ENCODE measurements at regions not wholly inside any gene's neighbourhood (a gene's known extent, or its start where the extent isn't known, plus 50 kb on each side); places are given as distances from the start of the nearest gene placed in this dataset.

GRCh38 chr12:42960087-42960527, 370.6 kb upstream of the PRICKLE1 start:
- no peaks in the 10 kb centered on the region for H3K27me3 Mint-ChIP-seq
- no peaks in the 10 kb centered on the region for H3K4me1 Mint-ChIP-seq
- no peaks in the 10 kb centered on the region for H3K36me3 Mint-ChIP-seq (ENCODE audit: low read depth)
- no peak for ATAC-seq (replicated peaks)
- H3K4me3 Mint-ChIP-seq, result no peak overlapping the region
- no peaks in the 10 kb centered on the region for H3K9me3 Mint-ChIP-seq
- H3K27ac Mint-ChIP-seq, result no peak overlapping the region

DNA sequence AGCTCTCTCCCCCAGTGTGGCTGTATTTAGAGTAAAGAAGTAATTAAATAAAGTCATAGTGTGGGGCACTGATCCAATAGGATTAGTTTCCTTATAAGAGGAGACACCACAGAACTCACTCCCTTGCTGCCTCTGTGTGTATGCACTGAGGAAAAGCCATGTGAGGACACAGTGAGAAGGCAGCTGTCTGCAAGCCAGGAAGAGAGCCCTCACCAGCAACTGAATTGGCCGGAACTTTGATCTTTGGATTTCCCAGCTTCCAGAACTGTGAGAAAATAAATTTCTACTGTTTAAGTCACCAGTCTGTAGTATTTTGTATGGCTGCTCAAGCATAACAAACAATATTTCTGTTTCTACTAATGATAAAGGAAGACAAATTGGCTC, 368.7 kb upstream of the PRICKLE1 start:
- Mint-ChIP-seq H3K9me3 (no peaks in the 10 kb centered on the region), H3K4me1 (no peaks in the 10 kb centered on the region), H3K36me3 (ENCODE audit: low read depth) (no peaks in the 10 kb centered on the region), H3K4me3 (no peak overlapping the region), H3K27me3 (no peaks in the 10 kb centered on the region), H3K27ac (no peak overlapping the region)
- ATAC-seq (replicated peaks), result no peak

DNA sequence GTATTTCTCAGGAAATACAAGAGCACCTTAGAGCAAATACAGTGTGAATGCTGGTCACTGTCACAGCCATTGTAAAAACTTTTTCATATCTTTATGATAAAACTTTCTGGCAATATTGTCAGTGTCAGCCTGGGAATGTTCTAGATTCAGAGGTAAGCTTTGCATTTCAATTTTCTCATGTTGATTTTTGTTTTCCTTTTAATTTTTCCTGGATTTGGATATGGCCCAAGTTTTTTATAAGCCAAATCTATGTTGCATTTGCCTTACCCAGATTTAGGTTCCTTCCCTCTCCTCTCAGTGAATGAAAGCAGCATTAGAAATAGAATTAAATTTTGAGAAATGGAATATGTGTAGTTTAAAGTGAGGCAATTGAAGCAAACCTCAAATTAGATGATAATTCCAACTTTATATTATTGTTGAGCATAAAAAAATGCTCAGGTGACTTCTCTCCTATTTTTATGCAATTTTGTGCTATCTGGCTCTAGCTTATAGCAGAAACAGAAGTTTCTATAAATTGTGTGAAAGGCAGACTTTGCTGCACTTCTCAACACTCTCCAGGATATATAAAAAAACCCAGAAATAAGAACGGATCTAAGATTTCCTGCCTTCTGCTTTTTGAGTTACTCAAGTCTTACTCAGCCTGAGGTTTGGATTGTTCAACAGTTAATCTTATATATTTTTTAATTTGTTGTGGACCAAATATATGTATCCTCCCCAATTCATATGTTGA, 368.2 kb upstream of the PRICKLE1 start:
- no peaks in the 10 kb centered on the region for H3K9me3 Mint-ChIP-seq
- H3K36me3 Mint-ChIP-seq (ENCODE audit: low read depth), result no peaks in the 10 kb centered on the region
- H3K4me1 Mint-ChIP-seq, result no peaks in the 10 kb centered on the region
- H3K27me3 Mint-ChIP-seq, result no peaks in the 10 kb centered on the region
- ATAC-seq (replicated peaks), result no peak
- H3K4me3 Mint-ChIP-seq, result no peak overlapping the region
- H3K27ac Mint-ChIP-seq, result no peak overlapping the region

DNA sequence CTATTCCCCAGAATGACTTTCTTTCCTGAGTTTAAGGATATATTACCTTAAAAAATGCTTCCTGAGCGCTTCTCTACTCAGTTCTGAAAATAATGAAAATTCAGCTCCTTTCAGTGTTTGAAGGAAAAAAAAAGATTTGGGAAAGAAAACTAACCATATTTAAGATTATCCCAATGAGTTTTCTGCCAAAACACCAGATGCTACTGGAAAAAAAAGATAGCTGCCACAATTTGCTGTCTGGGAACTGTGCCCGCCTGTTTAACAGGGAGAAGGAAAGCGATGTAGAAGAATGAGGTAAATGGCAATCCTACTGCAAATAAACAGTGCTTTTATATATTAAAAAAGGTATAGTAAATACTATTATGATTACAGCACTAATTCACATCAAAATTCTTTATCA, 367.6 kb upstream of the PRICKLE1 start:
- no peaks in the 10 kb centered on the region for H3K36me3 Mint-ChIP-seq (ENCODE audit: low read depth)
- H3K27ac Mint-ChIP-seq, result no peak overlapping the region
- H3K4me1 Mint-ChIP-seq, result no peaks in the 10 kb centered on the region
- no peak for ATAC-seq (replicated peaks)
- H3K9me3 Mint-ChIP-seq, result peaks cover under 1% of the 10 kb centered on the region
- H3K4me3 Mint-ChIP-seq, result no peak overlapping the region
- H3K27me3 Mint-ChIP-seq, result no peaks in the 10 kb centered on the region

DNA sequence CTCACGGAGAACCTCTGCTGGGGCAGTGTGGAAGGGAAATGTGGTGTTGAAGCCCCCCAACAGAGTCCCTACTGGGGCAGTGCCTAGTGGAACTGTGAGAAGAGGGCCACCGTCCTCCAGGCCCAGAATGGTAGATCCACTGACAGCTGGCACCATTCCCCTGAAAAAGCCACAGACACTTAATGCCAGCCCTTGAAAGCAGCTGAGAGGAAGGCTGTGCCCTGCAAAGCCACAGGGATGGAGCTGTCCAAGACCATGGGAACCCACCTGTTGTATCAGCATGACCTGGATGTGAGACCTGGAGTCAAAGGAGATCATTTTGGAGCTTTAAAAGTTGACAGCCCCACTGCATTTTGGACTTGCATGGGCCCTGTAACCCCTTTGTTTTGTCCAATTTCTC, 363.5 kb upstream of the PRICKLE1 start:
- no peaks in the 10 kb centered on the region for H3K4me1 Mint-ChIP-seq
- no peaks in the 10 kb centered on the region for H3K36me3 Mint-ChIP-seq (ENCODE audit: low read depth)
- no peaks in the 10 kb centered on the region for H3K27me3 Mint-ChIP-seq
- no peak overlapping the region for H3K27ac Mint-ChIP-seq
- no peak overlapping the region for H3K4me3 Mint-ChIP-seq
- H3K9me3 Mint-ChIP-seq, result peaks cover 9% of the 10 kb centered on the region
- no peak for ATAC-seq (replicated peaks)

- ATAC-seq (replicated peaks), result no peak
- Mint-ChIP-seq H3K27ac (no peak overlapping the region), H3K4me3 (no peak overlapping the region), H3K4me1 (no peaks in the 10 kb centered on the region), H3K36me3 (ENCODE audit: low read depth) (no peaks in the 10 kb centered on the region), H3K9me3 (peaks cover 17% of the 10 kb centered on the region), H3K27me3 (no peaks in the 10 kb centered on the region)
Observed at GRCh38 chr12:42946871-42947381, 357.4 kb upstream of the PRICKLE1 start.

DNA sequence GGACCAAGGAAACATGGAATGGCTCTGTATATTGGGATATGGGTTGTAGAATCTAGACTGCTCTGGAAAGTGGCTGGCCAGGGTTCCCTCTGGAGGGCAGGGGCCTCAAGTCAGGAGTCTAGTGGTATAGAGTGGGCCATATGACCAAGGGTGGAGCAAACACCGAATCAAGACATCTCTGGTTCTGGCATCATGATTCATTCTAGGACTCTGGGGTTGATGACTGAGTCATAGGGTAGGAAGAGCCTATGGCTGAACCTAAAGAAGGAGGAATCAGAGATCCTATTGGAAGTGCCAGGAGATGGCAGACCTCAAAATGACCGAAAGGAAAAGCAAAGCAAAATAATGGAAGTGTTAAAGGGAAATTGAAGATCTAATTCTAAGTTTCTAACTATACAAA, 356.4 kb upstream of the PRICKLE1 start:
- no peak overlapping the region for H3K4me3 Mint-ChIP-seq
- no peaks in the 10 kb centered on the region for H3K36me3 Mint-ChIP-seq (ENCODE audit: low read depth)
- H3K9me3 Mint-ChIP-seq, result peaks cover 19% of the 10 kb centered on the region
- no peaks in the 10 kb centered on the region for H3K27me3 Mint-ChIP-seq
- no peak for ATAC-seq (replicated peaks)
- H3K27ac Mint-ChIP-seq, result no peak overlapping the region
- H3K4me1 Mint-ChIP-seq, result no peaks in the 10 kb centered on the region

DNA sequence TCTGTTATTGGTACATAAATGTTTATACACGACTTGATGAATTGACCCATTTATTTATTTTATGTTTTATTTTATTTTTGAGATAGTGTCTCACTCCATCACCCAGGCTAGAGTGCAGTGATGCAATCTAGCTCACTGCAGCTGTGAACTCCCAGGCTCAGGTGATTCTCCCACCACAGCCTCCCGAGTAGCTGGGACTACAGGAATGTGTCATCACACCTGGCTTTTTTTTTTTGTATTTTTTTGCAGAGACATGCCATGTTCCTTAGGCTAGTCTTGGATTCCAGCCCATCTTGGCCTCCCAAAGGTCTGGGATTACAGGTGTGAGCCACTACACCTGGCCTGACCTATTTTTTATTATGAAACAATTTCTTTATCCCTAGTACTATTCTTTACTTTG, 355.0 kb upstream of the PRICKLE1 start:
- Mint-ChIP-seq H3K27ac (no peak overlapping the region), H3K9me3 (peaks cover 23% of the 10 kb centered on the region), H3K4me1 (no peaks in the 10 kb centered on the region), H3K36me3 (ENCODE audit: low read depth) (no peaks in the 10 kb centered on the region), H3K4me3 (no peak overlapping the region), H3K27me3 (no peaks in the 10 kb centered on the region)
- ATAC-seq (replicated peaks), result no peak

DNA sequence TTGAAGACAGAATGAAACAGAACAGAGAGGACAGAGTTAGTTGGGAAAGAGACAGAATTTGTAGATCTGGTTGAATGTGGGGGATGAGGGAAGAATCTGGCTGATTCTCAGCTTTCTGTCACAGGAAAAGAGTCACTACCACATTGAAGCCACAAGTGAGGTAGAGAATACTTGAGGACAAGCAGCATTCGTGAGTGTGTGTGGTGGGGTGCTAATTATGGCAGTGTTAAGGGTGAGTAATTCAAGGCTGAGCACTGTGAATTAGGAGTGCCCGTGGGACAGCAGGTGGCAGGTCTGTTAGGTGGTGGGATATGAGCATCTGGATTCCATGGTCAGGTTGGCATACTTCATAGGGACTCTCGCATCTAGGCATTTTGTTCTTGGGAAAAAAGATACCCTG, 347.4 kb upstream of the PRICKLE1 start:
- Mint-ChIP-seq H3K4me3 (no peak overlapping the region), H3K4me1 (no peaks in the 10 kb centered on the region)
- ATAC-seq (replicated peaks), result no peak

GRCh38 chr12:42936260-42936659, 346.7 kb upstream of the PRICKLE1 start:
- Mint-ChIP-seq H3K4me3 (no peak overlapping the region), H3K36me3 (ENCODE audit: low read depth) (no peaks in the 10 kb centered on the region), H3K4me1 (no peaks in the 10 kb centered on the region), H3K27me3 (no peaks in the 10 kb centered on the region), H3K9me3 (peaks cover 20% of the 10 kb centered on the region), H3K27ac (no peak overlapping the region)
- no peak for ATAC-seq (replicated peaks)

More for the DNA sequence above, 347.4 kb upstream of the PRICKLE1 start:
- Mint-ChIP-seq H3K36me3 (ENCODE audit: low read depth) (no peaks in the 10 kb centered on the region), H3K27me3 (no peaks in the 10 kb centered on the region), H3K27ac (no peak overlapping the region), H3K9me3 (peaks cover 25% of the 10 kb centered on the region)

DNA sequence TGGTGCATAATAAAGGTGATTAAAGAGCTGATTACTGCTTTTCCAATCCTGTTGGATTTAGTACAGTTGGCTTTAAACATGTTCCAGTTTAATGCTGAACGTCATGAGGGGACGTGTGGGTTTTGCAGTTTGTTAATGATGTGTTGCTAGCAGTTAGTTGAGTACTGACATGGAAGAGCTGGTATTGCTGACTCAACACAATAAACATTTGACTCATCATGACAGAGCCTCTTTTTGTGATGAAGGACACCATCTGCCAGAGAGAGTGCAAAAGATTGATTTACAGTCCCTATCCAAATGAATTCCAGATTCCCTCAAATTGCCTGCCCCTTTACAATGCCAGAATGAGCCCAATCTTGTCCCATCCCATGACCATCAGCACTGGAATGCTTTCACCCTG, 346.2 kb upstream of the PRICKLE1 start:
- H3K4me3 Mint-ChIP-seq, result no peak overlapping the region
- peaks cover 17% of the 10 kb centered on the region for H3K9me3 Mint-ChIP-seq
- H3K4me1 Mint-ChIP-seq, result no peaks in the 10 kb centered on the region
- ATAC-seq (replicated peaks), result no peak
- H3K27ac Mint-ChIP-seq, result no peak overlapping the region
- no peaks in the 10 kb centered on the region for H3K27me3 Mint-ChIP-seq
- H3K36me3 Mint-ChIP-seq (ENCODE audit: low read depth), result no peaks in the 10 kb centered on the region

DNA sequence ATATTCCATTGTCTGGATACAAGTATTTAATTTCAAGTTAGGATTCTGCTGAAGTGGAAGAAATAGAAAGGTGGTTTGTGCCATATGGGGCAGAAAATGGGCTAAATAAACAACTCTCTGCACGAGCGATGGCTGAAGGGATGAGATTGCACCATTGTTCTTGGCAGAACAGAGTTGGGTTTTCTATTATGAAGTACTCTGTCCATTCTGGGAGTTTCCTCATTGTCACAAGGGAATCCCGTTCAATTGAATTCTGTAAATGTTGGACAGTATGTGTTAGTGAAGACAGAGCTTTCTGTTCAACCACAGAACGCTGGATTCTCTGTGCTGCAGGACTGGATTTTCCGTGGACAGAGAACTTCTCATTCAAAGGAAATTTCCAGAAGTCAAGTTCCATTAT, 345.5 kb upstream of the PRICKLE1 start:
- Mint-ChIP-seq H3K4me1 (no peaks in the 10 kb centered on the region), H3K36me3 (ENCODE audit: low read depth) (no peaks in the 10 kb centered on the region), H3K27me3 (no peaks in the 10 kb centered on the region), H3K9me3 (peaks cover 17% of the 10 kb centered on the region), H3K4me3 (no peak overlapping the region), H3K27ac (no peak overlapping the region)
- no peak for ATAC-seq (replicated peaks)

DNA sequence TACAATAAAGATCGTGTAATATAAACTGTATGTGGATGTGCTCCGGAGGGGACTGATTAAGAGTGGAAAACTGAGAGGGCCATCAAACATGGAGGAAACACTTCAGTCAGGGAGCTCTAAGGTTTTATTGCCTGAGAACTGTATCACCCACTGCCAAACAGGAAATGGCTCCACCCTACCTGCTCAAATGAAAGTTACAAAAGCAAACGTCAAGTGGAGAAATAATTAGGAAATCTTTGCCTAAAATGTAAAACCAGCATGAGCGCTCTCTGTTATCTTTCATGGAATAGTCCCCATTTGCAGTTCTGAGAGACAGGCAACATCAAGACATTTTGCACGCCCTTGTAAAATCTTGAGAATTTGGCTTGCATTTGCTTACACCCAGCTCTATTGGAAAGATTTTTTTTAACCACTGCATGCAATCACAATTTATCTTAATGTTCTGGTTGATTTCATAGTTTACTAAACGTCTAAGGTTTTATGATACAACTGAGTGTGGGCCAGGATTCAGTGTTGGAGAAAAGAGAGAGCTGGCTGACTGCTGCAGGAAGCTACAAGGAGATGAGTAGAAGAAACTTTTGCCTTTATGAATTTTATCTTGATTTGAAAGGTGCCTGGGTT, 344.0 kb upstream of the PRICKLE1 start:
- ATAC-seq (replicated peaks), result no peak
- Mint-ChIP-seq H3K4me1 (no peaks in the 10 kb centered on the region), H3K27me3 (no peaks in the 10 kb centered on the region), H3K4me3 (no peak overlapping the region), H3K36me3 (ENCODE audit: low read depth) (no peaks in the 10 kb centered on the region), H3K27ac (no peak overlapping the region), H3K9me3 (peaks cover 12% of the 10 kb centered on the region)

GRCh38 chr12:42932936-42933335, 343.4 kb upstream of the PRICKLE1 start:
- no peaks in the 10 kb centered on the region for H3K4me1 Mint-ChIP-seq
- peaks cover 12% of the 10 kb centered on the region for H3K9me3 Mint-ChIP-seq
- no peaks in the 10 kb centered on the region for H3K36me3 Mint-ChIP-seq (ENCODE audit: low read depth)

DNA sequence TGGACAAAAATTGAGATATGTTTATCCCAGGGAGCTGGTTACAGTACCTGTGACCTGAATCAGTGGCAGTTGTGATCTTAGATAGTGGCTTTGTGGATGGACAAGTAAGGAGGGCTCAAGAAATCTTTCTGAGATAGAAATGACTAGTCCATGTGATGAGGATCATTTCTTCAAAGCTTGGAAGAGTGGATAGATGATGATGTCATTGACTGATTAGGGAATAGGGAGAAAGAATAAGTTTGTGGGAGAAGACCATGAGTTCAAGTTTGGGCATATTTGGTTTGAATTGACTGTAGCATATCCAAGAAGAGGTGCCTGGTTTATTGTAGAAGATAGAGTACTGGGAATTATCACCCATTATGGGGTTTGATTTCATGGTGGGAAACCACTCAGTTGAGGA, 336.7 kb upstream of the PRICKLE1 start:
- H3K4me1 Mint-ChIP-seq, result no peaks in the 10 kb centered on the region
- H3K27me3 Mint-ChIP-seq, result peaks cover 3% of the 10 kb centered on the region
- no peaks in the 10 kb centered on the region for H3K9me3 Mint-ChIP-seq
- ATAC-seq (replicated peaks), result no peak
- H3K36me3 Mint-ChIP-seq (ENCODE audit: low read depth), result no peaks in the 10 kb centered on the region
- no peak overlapping the region for H3K27ac Mint-ChIP-seq
- H3K4me3 Mint-ChIP-seq, result no peak overlapping the region

More at GRCh38 chr12:42932936-42933335, 343.4 kb upstream of the PRICKLE1 start:
- no peak for ATAC-seq (replicated peaks)
- Mint-ChIP-seq H3K4me3 (no peak overlapping the region), H3K27ac (no peak overlapping the region), H3K27me3 (no peaks in the 10 kb centered on the region)

Data from activated T-helper 17 cell treated with anti-CD3 and anti-CD28 coated beads, Interleukin-2, amount 50 U/mL, for 72 hours (primary cell).